ENCODE measurements at regions not wholly inside any gene's neighbourhood (a gene's known extent, or its start where the extent isn't known, plus 50 kb on each side); places are given as distances from the start of the nearest gene placed in this dataset.
"Not testable (repeated sequence)": the region's sequence is repeated elsewhere in the genome, so short reads cannot be mapped to it uniquely, and the experiment has no call there.

- DNase-seq (ENCODE audit: low spot score, unreplicated experiment) = no peak
- Mint-ChIP-seq H3K4me3 (ENCODE audit: low read depth) (no peak overlapping the region), H3K27me3 (no peaks in the 10 kb centered on the region), H3K9me3 (ENCODE audit: low read depth) (peaks cover 14% of the 10 kb centered on the region), H3K36me3 (ENCODE audit: insufficient read depth) (peaks cover 1% of the 10 kb centered on the region), H3K4me1 (ENCODE audit: low read depth) (no peaks in the 10 kb centered on the region), H3K27ac (no peak overlapping the region)
- TF ChIP-seq, protein P1, sequence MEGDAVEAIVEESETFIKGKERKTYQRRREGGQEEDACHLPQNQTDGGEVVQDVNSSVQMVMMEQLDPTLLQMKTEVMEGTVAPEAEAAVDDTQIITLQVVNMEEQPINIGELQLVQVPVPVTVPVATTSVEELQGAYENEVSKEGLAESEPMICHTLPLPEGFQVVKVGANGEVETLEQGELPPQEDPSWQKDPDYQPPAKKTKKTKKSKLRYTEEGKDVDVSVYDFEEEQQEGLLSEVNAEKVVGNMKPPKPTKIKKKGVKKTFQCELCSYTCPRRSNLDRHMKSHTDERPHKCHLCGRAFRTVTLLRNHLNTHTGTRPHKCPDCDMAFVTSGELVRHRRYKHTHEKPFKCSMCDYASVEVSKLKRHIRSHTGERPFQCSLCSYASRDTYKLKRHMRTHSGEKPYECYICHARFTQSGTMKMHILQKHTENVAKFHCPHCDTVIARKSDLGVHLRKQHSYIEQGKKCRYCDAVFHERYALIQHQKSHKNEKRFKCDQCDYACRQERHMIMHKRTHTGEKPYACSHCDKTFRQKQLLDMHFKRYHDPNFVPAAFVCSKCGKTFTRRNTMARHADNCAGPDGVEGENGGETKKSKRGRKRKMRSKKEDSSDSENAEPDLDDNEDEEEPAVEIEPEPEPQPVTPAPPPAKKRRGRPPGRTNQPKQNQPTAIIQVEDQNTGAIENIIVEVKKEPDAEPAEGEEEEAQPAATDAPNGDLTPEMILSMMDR (IDR thresholded peaks at IDR 0.05; ENCODE audit: unreplicated experiment) = no peak
Measured at GRCh38 chr4:159416996-159417395, 314.1 kb downstream of the RAPGEF2 start.

- Mint-ChIP-seq H3K36me3 (ENCODE audit: insufficient read depth) (peaks cover 1% of the 10 kb centered on the region), H3K9me3 (ENCODE audit: low read depth) (peaks cover 14% of the 10 kb centered on the region), H3K4me3 (ENCODE audit: low read depth) (no peak overlapping the region), H3K27me3 (no peaks in the 10 kb centered on the region), H3K4me1 (ENCODE audit: low read depth) (peaks cover 2% of the 10 kb centered on the region), H3K27ac (no peak overlapping the region)
- TF ChIP-seq, protein P1 (IDR thresholded peaks at IDR 0.05; ENCODE audit: unreplicated experiment) = no peak
- DNase-seq (ENCODE audit: low spot score, unreplicated experiment) = no peak
Measured at GRCh38 chr4:159420162-159421057, 317.5 kb downstream of the RAPGEF2 start.

DNA sequence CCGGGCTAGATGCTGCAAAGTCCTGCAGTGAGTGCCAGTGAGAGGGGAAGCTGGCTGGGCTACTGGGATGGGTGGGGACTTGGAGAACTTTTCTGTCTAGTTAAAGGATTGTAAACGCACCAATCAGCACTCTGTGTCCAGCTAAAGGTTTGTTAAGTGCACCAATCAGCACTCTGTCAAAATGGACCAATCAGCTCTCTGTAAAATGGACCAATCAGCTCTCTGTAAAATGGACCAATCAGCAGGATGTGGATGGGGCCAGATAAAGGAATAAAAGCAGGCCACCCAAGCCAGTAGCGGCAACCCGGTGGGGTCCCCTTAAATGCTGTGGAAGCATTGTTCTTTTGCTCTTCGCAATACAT lies 318.2 kb downstream of the RAPGEF2 start:
- DNase-seq (ENCODE audit: low spot score, unreplicated experiment); H3K27ac Mint-ChIP-seq; H3K4me1 Mint-ChIP-seq (ENCODE audit: low read depth); H3K36me3 Mint-ChIP-seq (ENCODE audit: insufficient read depth); H3K27me3 Mint-ChIP-seq; H3K4me3 Mint-ChIP-seq (ENCODE audit: low read depth): not testable (repeated sequence)
- H3K9me3 Mint-ChIP-seq (ENCODE audit: low read depth) = peaks cover 14% of the 10 kb centered on the region

DNA sequence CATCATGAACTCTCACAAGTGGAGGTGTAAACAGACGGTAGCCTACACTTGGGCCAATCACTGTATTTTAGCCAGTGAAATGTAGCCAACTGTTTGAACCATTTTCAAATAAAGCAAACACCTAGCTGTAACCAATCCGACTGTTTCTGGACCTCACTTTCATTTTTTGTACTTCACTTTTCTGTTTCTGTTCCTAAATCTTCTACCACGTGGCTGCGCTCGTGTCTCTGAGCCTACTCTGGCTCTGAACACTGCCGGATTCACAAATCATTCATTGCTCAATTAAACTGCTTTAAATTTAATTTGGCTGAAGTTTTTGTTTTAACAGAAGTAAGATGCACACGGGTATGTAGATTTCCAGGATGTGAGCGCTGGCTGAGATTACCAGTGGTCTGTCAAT lies 319.1 kb downstream of the RAPGEF2 start:
- H3K36me3 Mint-ChIP-seq (ENCODE audit: insufficient read depth) = peaks cover 1% of the 10 kb centered on the region
- DNase-seq (ENCODE audit: low spot score, unreplicated experiment) = no peak
- H3K9me3 Mint-ChIP-seq (ENCODE audit: low read depth) = peaks cover 14% of the 10 kb centered on the region
- no peak overlapping the region for H3K27ac Mint-ChIP-seq
- no peaks in the 10 kb centered on the region for H3K27me3 Mint-ChIP-seq
- H3K4me1 Mint-ChIP-seq (ENCODE audit: low read depth) = peaks cover 6% of the 10 kb centered on the region
- TF ChIP-seq, protein P1 (IDR thresholded peaks at IDR 0.05; ENCODE audit: unreplicated experiment) = no peak
- no peak overlapping the region for H3K4me3 Mint-ChIP-seq (ENCODE audit: low read depth)

DNA sequence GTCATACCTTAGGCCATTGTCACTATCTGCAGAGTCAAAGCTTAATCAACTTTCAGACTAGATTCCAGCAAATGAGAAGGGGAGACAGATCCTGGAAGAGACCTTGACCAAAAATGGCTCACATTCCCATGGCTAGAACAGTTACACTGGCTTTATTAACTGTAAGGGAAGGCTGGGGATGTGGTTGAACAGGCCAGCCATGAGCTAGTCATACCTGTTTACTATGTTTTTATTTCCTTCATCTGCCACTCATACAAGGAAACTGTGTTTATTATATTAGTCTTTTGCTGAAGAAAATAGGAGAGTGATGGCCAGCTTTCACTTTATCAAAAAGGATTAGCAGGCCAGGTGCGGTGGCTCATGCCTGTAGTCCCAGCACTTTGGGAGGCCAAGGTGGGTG lies 319.7 kb downstream of the RAPGEF2 start:
- Mint-ChIP-seq H3K36me3 (ENCODE audit: insufficient read depth) (peaks cover 1% of the 10 kb centered on the region), H3K4me3 (ENCODE audit: low read depth) (no peak overlapping the region), H3K27ac (no peak overlapping the region), H3K27me3 (no peaks in the 10 kb centered on the region), H3K4me1 (ENCODE audit: low read depth) (peaks cover 6% of the 10 kb centered on the region), H3K9me3 (ENCODE audit: low read depth) (peaks cover 14% of the 10 kb centered on the region)
- TF ChIP-seq, protein P1 (IDR thresholded peaks at IDR 0.05; ENCODE audit: unreplicated experiment) = no peak
- no peak for DNase-seq (ENCODE audit: low spot score, unreplicated experiment)

Data from progenitor cell of endocrine pancreas (in vitro differentiated cells).